ENCODE measurements at regions not wholly inside any gene's neighbourhood (a gene's known extent, or its start where the extent isn't known, plus 50 kb on each side); places are given as distances from the start of the nearest gene placed in this dataset.

GRCh38 chr20:21936261-21936660 lies 230.8 kb downstream of the PAX1 start:
- no peak for DNase-seq

DNA sequence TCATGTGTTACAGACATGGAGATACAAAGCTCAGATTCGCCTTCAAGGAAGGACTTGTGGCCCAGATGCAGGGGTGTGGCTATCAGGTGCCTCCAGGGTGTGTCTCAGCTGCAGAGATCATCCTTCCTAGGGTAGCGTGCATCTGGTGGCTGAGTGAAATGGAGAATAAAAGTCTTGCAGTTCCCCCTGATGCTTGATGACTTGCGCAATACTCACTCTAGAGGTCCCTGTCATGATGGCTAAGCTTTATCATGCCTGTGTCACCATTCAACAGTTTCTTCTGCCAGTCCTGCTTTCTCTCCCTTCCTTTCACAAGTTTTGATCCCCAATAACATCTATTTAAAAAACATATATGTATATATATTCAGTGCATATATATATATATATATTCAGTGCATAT lies 228.1 kb downstream of the PAX1 start:
- DNase-seq: no peak

GRCh38 chr20:21921251-21921650 lies 215.8 kb downstream of the PAX1 start:
- no peak for DNase-seq

DNA sequence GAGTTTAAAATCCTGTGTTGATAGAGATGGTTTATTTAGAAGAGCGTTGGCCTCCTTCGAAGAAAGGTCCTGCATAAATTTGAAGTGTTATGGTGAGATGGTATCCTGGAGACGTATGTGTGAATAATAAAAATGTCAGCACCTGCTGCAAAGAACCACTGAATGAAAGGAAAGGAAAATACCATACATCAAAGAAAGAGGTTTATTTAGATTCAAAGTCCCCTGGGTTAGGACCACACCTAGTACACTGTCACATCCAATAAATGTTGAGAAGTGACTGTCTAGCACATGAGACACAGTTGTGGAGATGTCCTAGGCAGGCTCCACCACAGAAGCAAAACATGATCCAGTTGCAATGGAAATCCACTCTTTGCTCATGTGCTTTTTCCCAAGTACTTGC lies 214.7 kb downstream of the PAX1 start:
- DNase-seq: no peak

DNA sequence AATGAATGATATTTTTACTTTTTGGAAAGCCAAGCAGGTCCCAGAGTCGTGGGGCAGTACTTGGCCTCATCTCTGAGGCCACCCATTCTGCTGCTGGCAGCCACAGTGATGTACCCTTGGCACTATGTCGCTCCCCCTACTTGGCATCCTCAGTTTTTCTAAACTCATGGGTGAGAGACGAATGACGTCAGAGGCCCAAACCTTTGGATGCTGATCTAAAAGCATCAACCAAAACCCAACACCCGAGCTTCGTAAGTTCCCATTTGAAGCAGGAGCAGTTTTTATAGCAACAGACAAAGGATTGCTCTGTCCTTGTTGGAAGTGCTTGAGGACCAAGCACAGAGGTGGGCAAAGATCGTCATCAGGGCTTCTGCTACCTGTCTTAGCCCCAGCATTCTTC lies 212.9 kb downstream of the PAX1 start:
- DNase-seq: no peak

GRCh38 chr20:21902391-21902790 lies 196.9 kb downstream of the PAX1 start:
- DNase-seq: no peak

- DNase-seq: peak; percentile 20
These were observed 196.2 kb downstream of the PAX1 start for GRCh38 chr20:21901470-21902275.

- no peak for DNase-seq
These were observed 195.0 kb downstream of the PAX1 start for GRCh38 chr20:21900431-21900830.

- no peak for DNase-seq
These were observed 169.5 kb downstream of the PAX1 start for GRCh38 chr20:21874921-21875320.

DNA sequence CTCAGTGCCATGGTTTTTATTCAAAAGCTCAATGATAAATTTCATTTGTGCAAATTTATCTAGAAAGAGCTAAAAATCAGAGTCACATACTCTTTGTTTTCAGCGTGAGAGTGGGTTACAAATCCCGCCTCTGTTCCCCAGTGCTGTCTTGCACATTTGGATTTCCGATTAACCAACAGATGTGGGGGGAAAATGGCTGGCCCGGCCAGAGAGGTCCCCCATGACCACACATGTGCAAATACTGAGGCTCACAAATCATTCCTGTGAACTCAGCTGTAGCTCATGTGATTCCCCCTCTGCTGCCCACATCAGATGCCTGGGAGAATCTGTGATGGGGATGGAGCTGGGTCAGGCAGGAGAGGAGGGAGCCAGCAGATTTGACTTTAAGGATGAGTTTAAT lies 168.7 kb downstream of the PAX1 start:
- no peak for DNase-seq

GRCh38 chr20:21873291-21873690 lies 167.8 kb downstream of the PAX1 start:
- no peak for DNase-seq

GRCh38 chr20:21867811-21868210 lies 162.3 kb downstream of the PAX1 start:
- no peak for DNase-seq

DNA sequence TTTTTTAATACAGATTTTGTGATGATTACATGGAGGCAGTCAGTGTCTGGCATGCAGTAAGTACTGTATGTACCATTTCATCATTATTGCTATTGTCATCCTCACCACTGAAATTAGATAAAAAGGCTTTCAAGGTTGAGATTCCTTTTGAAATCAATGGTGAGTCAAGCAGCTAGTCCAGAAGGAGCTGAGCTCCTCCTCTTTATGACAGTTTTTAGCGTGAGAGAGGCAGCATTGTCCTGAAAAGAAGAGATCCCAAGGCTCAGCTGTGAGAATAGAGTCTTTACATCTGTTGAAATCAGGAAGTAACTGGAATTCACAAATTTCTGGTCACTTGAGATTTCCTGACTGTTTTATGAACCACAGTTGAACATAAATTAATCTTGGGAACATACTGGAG lies 161.9 kb downstream of the PAX1 start:
- DNase-seq: no peak

DNA sequence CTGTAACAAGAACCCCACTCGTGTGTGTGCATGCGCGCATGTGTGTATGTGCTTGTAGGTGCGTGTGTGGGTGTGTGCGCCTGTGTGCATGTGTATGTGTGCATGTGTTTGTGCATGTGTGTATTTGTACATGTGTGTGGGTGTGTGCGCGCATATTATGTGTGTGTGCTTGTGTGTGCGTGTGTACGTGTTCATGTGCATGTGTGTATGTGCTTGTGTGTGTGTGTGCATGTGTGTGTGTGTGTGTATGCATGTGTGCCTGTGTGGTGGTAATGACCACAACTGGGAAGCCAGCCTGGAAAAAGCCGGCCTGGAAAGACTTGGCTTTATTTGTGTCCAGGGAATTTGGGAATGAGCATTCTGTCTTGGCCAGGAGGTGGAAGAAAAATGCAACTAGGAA lies 157.5 kb downstream of the PAX1 start:
- no peak for DNase-seq

DNA sequence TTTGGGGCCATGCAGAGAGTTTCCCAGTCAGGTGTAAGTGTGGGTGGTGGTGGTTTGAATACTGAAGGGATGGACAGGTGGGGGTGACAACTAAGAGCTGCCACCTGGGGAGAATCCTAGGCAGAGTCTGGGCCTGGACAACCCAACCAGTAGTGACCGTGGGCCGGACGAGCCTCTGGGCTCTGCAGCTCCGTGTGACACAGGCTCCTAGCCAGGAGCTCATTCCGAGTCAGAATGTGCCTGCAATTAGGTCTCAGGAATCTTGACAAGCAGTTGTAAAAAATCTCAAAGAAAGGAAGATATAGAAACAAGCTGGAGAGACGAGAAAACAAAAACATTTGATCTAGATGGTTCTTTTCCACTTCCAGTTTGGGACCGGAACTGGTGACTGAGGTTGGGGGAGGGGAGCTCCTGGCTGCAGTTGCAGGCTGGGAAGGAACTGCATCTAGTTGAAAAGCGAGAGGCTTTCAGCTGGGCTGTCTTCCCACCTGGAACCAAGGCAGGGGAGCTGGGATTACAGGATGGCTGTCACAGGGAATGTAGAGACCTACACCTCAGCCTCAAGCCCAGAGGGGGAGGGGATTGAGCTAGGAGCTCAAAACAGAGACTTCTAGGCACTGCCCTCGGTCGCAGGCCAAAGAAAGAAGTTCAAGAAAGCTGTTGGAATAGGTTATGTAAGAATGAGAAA lies 156.9 kb downstream of the PAX1 start:
- DNase-seq: no peak

- DNase-seq: no peak
These were observed 135.5 kb downstream of the PAX1 start for GRCh38 chr20:21840991-21841390.

DNA sequence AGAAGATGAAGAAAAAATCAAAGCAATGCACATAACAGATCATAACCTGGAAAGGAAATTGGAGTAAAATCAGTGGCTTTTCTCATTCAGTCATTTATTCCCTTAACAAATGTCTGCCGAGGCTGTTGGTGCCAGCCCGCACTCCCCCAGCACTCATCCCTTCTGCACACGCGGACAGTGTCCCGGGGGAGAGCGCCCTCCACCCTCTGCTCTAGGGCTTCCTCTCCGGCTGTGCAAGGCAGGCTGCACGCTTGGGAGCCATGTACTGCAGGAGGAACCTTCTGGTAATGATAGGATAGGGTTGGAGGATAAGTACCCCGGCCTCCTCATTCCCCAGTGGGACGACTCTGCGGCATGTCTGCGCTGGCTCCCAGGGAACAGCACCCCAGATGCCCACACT lies 134.5 kb downstream of the PAX1 start:
- no peak for DNase-seq

DNA sequence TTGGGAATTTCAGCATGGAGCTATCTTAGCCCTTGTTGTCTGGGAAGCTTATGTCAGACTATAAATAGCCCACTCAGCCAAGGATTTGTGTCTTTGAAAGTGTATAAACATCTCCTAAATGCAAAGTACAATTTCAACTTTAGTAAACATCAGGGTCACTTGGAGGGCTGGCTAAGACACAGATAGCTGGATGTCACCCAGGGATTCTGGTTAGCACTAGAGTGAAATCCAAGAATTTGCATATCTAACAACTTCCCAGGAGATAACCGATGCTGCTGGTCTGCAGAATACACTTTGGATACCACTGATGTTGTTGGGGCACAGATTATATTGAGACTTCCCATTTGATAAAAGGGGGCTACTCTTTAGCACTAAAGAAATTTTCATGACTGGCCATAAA lies 130.9 kb downstream of the PAX1 start:
- no peak for DNase-seq

DNA sequence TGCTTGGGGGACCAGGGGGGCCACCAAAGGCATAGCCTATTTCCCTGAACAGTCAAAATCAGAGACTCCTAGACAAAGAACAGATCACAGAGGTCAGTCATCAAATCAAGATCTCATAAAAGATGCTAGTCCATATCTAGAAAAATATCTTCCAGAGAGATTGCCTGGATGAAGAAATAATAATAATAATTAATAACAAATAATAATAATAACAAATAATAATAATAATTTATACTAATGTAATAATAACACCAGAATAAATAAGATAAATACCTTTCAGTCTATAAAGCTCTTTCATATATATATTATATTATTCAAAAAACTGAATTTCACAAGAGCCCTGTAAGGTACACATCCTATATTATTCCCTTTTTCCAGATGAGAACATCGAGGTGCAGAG lies 129.6 kb downstream of the PAX1 start:
- DNase-seq: no peak

DNA sequence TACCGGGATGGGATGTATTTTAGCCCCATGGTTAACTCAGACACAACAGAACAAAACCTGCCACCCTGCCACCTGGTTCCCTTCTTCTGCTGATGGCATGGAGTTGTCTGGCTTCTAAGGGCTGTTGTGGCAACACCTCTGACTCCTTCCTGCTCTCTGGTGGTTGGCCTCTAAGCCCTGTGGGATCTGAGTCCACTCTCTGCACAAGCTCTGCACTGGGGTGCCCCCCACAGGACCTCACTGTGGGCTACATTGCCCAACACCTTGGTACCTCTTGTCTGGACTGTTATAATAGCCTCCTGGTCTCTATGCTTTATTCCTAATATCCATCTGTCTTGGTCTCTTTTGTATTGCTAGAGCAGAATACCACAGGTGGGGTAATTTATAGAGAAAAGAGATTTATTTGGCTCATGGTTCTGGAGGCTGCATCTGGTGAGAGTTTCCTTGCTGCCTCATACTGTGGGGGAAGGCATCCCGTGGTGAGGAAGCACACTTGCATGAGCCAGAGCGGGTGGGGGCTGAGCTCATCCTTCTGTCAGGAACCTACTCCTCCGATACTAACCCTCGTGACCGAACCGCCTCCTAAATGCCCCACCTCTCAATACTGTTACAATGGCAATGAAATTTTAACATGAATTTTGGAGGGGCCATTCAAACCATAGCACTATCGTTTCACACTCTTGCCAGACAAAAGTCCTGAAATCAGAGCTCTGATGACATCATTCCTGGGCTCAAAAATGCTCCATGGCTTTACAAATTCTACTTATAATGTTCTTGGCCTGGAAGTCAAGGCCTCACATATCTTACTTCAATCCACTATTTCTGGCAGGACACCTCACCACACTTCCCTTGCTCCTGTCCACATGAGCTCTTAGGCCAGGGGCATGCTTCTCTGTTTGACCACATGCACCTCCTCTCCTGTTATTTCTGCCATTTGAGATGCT lies 127.2 kb downstream of the PAX1 start:
- DNase-seq: no peak

DNA sequence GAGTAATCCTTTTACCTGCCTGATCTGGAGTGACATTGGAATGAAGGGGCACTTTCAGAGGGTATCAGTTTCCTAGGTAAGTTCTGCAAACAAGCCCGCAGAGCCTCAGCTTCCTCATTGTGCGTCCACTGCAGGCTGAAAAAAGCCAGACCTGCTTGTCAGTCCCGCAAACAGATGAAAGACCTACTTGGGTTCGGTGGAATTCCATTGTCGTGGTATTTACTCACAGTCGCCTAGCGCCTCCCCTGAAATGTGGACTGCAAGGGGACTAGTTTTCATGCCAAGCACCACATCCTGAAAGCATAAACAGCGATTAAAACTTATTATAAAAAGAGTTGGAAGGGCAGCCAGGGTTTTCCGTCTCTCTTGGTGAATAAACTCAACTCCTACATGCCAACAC lies 121.5 kb downstream of the PAX1 start:
- no peak for DNase-seq

DNA sequence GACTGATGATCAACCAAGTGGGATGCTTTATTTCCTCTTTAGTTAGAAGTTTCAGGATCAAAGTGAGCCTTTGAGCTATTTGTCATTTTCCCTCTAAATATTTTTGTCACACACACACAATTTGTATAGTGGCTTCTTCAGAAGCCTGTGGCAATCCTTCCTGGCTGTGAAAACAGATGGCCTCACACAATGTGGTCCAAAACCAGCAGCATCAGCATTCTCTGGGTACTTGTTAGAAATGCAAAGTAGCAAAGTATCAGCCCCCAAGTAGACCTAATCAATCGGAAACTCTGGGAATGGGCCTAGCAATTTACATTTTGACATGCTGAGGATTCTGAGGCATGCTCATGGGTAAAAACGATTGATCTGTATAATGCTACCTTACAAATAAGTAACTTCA lies 115.9 kb downstream of the PAX1 start:
- no peak for DNase-seq

DNA sequence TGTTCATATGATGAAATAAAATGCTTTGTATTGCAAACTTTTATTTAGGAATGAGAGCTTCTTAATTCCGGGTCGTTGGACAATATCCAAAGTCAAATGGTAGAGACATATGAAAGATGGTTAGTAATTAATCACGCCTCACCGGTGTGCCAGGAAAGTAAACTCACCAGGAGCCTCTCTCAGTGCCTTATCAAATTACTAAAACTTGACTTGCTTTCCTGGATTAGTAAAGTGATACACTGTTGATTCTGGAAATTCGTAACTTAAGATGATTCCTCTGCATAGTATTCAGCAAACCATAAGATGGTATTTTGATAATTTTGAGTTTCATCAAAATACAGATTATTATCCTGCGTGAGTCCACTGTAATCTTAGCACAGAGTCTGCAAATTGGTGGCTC lies 115.2 kb downstream of the PAX1 start:
- no peak for DNase-seq

- DNase-seq: no peak
These were observed 114.6 kb downstream of the PAX1 start for GRCh38 chr20:21820045-21820444.

Measured in NCI-H1092 (cell line).